ENCODE measurements at regions not wholly inside any gene's neighbourhood (a gene's known extent, or its start where the extent isn't known, plus 50 kb on each side); places are given as distances from the start of the nearest gene placed in this dataset.

- DNase-seq = peak; percentile 18
- H3K4me2 ChIP-seq (ENCODE audit: unreplicated experiment) = no peak overlapping the region
Observed at GRCh38 chr13:77390391-77390790, 63.5 kb upstream of the MYCBP2 start.

GRCh38 chr13:77389625-77390000 is 62.7 kb upstream of the MYCBP2 start:
- no peak for DNase-seq
- no peak for TF ChIP-seq EZH2 (IDR thresholded peaks at IDR 0.05; ENCODE audit: insufficient read depth, poor library complexity, severe bottlenecking)
- TF ChIP-seq EZH2phosphoT487 (IDR thresholded peaks at IDR 0.05; ENCODE audit: insufficient read depth, low read depth) = no peak
- Histone ChIP-seq H3K4me3 (no peak overlapping the region), H3K79me2 (ENCODE audit: insufficient read depth) (no peaks in the 10 kb centered on the region), H2AFZ (no peak overlapping the region), H3K4me2 (ENCODE audit: unreplicated experiment) (no peak overlapping the region), H3K9me2 (ENCODE audit: insufficient read depth) (no peaks in the 10 kb centered on the region), H3K4me1 (ENCODE audit: insufficient read depth) (peaks cover 45% of the 10 kb centered on the region), H3K36me3 (ENCODE audit: low read depth) (no peaks in the 10 kb centered on the region), H4K20me1 (ENCODE audit: insufficient read depth) (no peaks in the 10 kb centered on the region), H3K27ac (no peak overlapping the region), H3F3A (ENCODE audit: insufficient read depth) (peaks cover 31% of the 10 kb centered on the region), H3K27me3 (replicated peaks; ENCODE audit: insufficient read depth) (no peaks in the 10 kb centered on the region), H3K9ac (no peak overlapping the region), H3K9me3 (ENCODE audit: low read depth) (no peaks in the 10 kb centered on the region)
- in situ Hi-C loops (cut with MboI) = no loop called here

More at GRCh38 chr13:77390391-77390790, 63.5 kb upstream of the MYCBP2 start:
- H2AFZ ChIP-seq = no peak overlapping the region
- no peak overlapping the region for H3K4me3 ChIP-seq
- H3K4me1 ChIP-seq (ENCODE audit: insufficient read depth) = peaks cover 37% of the 10 kb centered on the region
- H3K9me3 ChIP-seq (ENCODE audit: low read depth) = no peaks in the 10 kb centered on the region
- H3K79me2 ChIP-seq (ENCODE audit: insufficient read depth) = no peaks in the 10 kb centered on the region
- H3K9ac ChIP-seq = no peak overlapping the region
- no peak overlapping the region for H3K27ac ChIP-seq
- H4K20me1 ChIP-seq (ENCODE audit: insufficient read depth) = no peaks in the 10 kb centered on the region
- H3K9me2 ChIP-seq (ENCODE audit: insufficient read depth) = no peaks in the 10 kb centered on the region
- in situ Hi-C loops (cut with MboI) = no loop called here
- WGBS, 2 experiments (ENCODE audit: low coverage in 1 of 2, low lambda C conversion rate in 2 of 2, missing lambda C conversion rate in 2 of 2) = 21% methylated on average over 3 of the region's 3 CpGs
- H3K27me3 ChIP-seq (replicated peaks; ENCODE audit: insufficient read depth) = no peaks in the 10 kb centered on the region
- TF ChIP-seq EZH2 (IDR thresholded peaks at IDR 0.05; ENCODE audit: insufficient read depth, poor library complexity, severe bottlenecking) (no peak), EZH2phosphoT487 (IDR thresholded peaks at IDR 0.05; ENCODE audit: insufficient read depth, low read depth) (no peak)
- no peaks in the 10 kb centered on the region for H3K36me3 ChIP-seq (ENCODE audit: low read depth)
- H3F3A ChIP-seq (ENCODE audit: insufficient read depth) = peaks cover 26% of the 10 kb centered on the region

GRCh38 chr13:77388944-77389624 is 62.2 kb upstream of the MYCBP2 start:
- in situ Hi-C loops (cut with MboI) = no loop called here
- Histone ChIP-seq H3K79me2 (ENCODE audit: insufficient read depth) (no peaks in the 10 kb centered on the region), H3K9me2 (ENCODE audit: insufficient read depth) (no peaks in the 10 kb centered on the region), H3K9me3 (ENCODE audit: low read depth) (no peaks in the 10 kb centered on the region), H3K36me3 (ENCODE audit: low read depth) (no peaks in the 10 kb centered on the region), H3K27me3 (replicated peaks; ENCODE audit: insufficient read depth) (no peaks in the 10 kb centered on the region), H3F3A (ENCODE audit: insufficient read depth) (peaks cover 31% of the 10 kb centered on the region), H3K27ac (no peak overlapping the region), H3K4me2 (ENCODE audit: unreplicated experiment) (no peak overlapping the region), H2AFZ (no peak overlapping the region), H3K9ac (no peak overlapping the region), H4K20me1 (ENCODE audit: insufficient read depth) (no peaks in the 10 kb centered on the region), H3K4me3 (no peak overlapping the region), H3K4me1 (ENCODE audit: insufficient read depth) (peaks cover 51% of the 10 kb centered on the region)
- WGBS, 2 experiments (ENCODE audit: low coverage in 1 of 2, low lambda C conversion rate in 2 of 2, missing lambda C conversion rate in 2 of 2) = 45 to 55% methylated on average over 4 of the region's 4 CpGs
- TF ChIP-seq EZH2phosphoT487 (IDR thresholded peaks at IDR 0.05; ENCODE audit: insufficient read depth, low read depth) (no peak), EZH2 (IDR thresholded peaks at IDR 0.05; ENCODE audit: insufficient read depth, poor library complexity, severe bottlenecking) (no peak)
- DNase-seq = peak; percentile 43

- H3K4me3 ChIP-seq = peak overlapping the region; percentile 42
- H4K20me1 ChIP-seq (ENCODE audit: insufficient read depth) = no peaks in the 10 kb centered on the region
- H3K4me1 ChIP-seq (ENCODE audit: insufficient read depth) = peaks cover 51% of the 10 kb centered on the region
- H3F3A ChIP-seq (ENCODE audit: insufficient read depth) = peaks cover 31% of the 10 kb centered on the region
- TF ChIP-seq EZH2 (IDR thresholded peaks at IDR 0.05; ENCODE audit: insufficient read depth, poor library complexity, severe bottlenecking) (no peak), EZH2phosphoT487 (IDR thresholded peaks at IDR 0.05; ENCODE audit: insufficient read depth, low read depth) (no peak)
- peak overlapping the region; percentile 54 for H3K4me2 ChIP-seq (ENCODE audit: unreplicated experiment)
- H2AFZ ChIP-seq = peak overlapping the region; percentile 19
- no peaks in the 10 kb centered on the region for H3K79me2 ChIP-seq (ENCODE audit: insufficient read depth)
- no peaks in the 10 kb centered on the region for H3K27me3 ChIP-seq (replicated peaks; ENCODE audit: insufficient read depth)
- no peak overlapping the region for H3K9ac ChIP-seq
- peak overlapping the region; percentile 67 for H3K27ac ChIP-seq
- peak; percentile 24 for DNase-seq
- no peaks in the 10 kb centered on the region for H3K9me3 ChIP-seq (ENCODE audit: low read depth)
- no peaks in the 10 kb centered on the region for H3K9me2 ChIP-seq (ENCODE audit: insufficient read depth)
- in situ Hi-C loops (cut with MboI) = no loop called here
- WGBS, 2 experiments (ENCODE audit: low coverage in 1 of 2, low lambda C conversion rate in 2 of 2, missing lambda C conversion rate in 2 of 2) = 10 to 12% methylated on average over 5 of the region's 5 CpGs
- no peaks in the 10 kb centered on the region for H3K36me3 ChIP-seq (ENCODE audit: low read depth)
Observed at GRCh38 chr13:77387607-77388200, 60.8 kb upstream of the MYCBP2 start.

Measured in GM23248 (cell line).